Ovary (tissue), 7 donors: ENCODE measurements at regions not wholly inside any gene's neighbourhood (a gene's known extent, or its start where the extent isn't known, plus 50 kb on each side); places are given as distances from the start of the nearest gene placed in this dataset.

Experiments used
- DNase-seq, 5 donors: peaks; one replicate each; pipeline ENCODE4 v3.0.0-alpha.2; 2019 to 2020
- H3K27ac ChIP-seq, 2 donors: fragments of 200-600 bp; one replicate each; pipeline versions ENCODE4 v1.5.1 to v1.8.0; 2019 to 2022
- H3K27me3 ChIP-seq: fragments of 200-600 bp; one replicate; pipeline ENCODE4 v1.8.0; 2022
- H3K36me3 ChIP-seq: fragments of 200-600 bp; sonication (generic); one replicate; pipeline ENCODE4 v1.5.1; 2019
- H3K4me1 ChIP-seq: one replicate; pipeline ENCODE4 v1.8.1; 2013; ENCODE audit warnings: mild to moderate bottlenecking, moderate library complexity; ENCODE audit not compliant: insufficient read depth
- H3K4me3 ChIP-seq: fragments of 200-600 bp; sonication (generic); one replicate; pipeline ENCODE4 v1.5.1; 2017
- H3K9me3 ChIP-seq, 2 donors: fragments of 200-600 bp in 1 of 2; sonication (generic) in 1 of 2; one replicate each; pipeline versions ENCODE4 v1.5.1 to v1.8.1; 2013 to 2019; ENCODE audit warnings: mild to moderate bottlenecking in 1 of 2, moderate library complexity in 1 of 2
- EP300 ChIP-seq: sonication (generic); formaldehyde crosslinking; IDR thresholded peaks from one replicate; pipeline ENCODE4 v1.6.1; 2017; ENCODE audit warnings: antibody characterized with exemption
- POLR2A ChIP-seq: fragments of 450-650 bp; IDR thresholded peaks from one replicate; pipeline ENCODE4 v1.6.1; 2017; ENCODE audit warnings: antibody characterized with exemption, mild to moderate bottlenecking, moderate library complexity
- WGBS, 3 donors: extraction: QIAGEN DNeasy Blood & Tissue Kit in 1 of 3; methylation state at CpG; one replicate each; pipeline versions ENCODE4 v1.1.5 to v1.1.7; 2013 to 2017; 5-methylcytosine and 5-hydroxymethylcytosine counted together
- intact Hi-C, 4 donors: fragments of 100-400 bp; cut with DNase I; formaldehyde crosslinking; loops; one replicate each; pipeline versions ENCODE4 v1.11.0 to v1.15.1; 2022 to 2023
- TF ChIP-seq, protein P1 (sequence below), 3 donors: fragments of 450-650 bp in 2 of 3; fragments of 200-600 bp in 1 of 3; IDR thresholded peaks; one replicate each; pipeline versions ENCODE4 v1.5.1 to v1.8.0; 2016 to 2022; ENCODE audit warnings: antibody characterized with exemption in 3 of 3, mild to moderate bottlenecking in 1 of 3
- donor health status: DM: no; HTN: no; CAD: no; lungs with moderate emphysema.
- donor health status: DM: no; HTN: no; CAD: no.
- donor health status: Bipolar disorder and iron deficiency.
- donor health status: DM: no; HTN: no; CAD: no.
- donor health status: DM: yes; HTN: yes; CAD: no.

DNA sequence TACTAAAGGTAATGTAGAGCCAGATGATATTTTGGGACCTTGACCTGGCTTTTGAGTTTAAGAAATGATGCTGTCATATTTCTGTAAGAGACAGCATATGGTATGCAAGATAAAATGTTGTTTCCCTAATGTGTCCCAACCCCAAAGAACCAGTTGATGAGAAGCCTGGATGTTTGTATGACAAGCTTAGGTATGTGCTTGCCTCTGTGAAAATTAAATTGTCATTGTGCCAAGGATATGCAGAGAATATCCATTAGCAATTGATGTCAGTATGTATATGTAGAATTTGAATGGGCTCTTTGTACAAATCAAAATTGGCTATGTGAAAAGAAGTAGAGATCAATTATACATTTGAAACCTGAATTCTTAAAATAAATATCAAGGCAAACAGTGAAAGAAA, 650.8 kb upstream of the EYS start:
- DNase-seq, result no peak
- no peaks in the 10 kb centered on the region for H3K9me3 ChIP-seq
- no peaks in the 10 kb centered on the region for H3K4me1 ChIP-seq
- TF ChIP-seq POLR2A (no peak), EP300 (no peak)
- TF ChIP-seq, protein P1, sequence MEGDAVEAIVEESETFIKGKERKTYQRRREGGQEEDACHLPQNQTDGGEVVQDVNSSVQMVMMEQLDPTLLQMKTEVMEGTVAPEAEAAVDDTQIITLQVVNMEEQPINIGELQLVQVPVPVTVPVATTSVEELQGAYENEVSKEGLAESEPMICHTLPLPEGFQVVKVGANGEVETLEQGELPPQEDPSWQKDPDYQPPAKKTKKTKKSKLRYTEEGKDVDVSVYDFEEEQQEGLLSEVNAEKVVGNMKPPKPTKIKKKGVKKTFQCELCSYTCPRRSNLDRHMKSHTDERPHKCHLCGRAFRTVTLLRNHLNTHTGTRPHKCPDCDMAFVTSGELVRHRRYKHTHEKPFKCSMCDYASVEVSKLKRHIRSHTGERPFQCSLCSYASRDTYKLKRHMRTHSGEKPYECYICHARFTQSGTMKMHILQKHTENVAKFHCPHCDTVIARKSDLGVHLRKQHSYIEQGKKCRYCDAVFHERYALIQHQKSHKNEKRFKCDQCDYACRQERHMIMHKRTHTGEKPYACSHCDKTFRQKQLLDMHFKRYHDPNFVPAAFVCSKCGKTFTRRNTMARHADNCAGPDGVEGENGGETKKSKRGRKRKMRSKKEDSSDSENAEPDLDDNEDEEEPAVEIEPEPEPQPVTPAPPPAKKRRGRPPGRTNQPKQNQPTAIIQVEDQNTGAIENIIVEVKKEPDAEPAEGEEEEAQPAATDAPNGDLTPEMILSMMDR (IDR thresholded peaks at IDR 0.05), result no peak
- H3K27me3 ChIP-seq, result no peaks in the 10 kb centered on the region
- H3K4me3 ChIP-seq, result no peak overlapping the region
- H3K27ac ChIP-seq, result no peak overlapping the region
- H3K36me3 ChIP-seq, result no peaks in the 10 kb centered on the region
- intact Hi-C loops, result no loop called here

DNA sequence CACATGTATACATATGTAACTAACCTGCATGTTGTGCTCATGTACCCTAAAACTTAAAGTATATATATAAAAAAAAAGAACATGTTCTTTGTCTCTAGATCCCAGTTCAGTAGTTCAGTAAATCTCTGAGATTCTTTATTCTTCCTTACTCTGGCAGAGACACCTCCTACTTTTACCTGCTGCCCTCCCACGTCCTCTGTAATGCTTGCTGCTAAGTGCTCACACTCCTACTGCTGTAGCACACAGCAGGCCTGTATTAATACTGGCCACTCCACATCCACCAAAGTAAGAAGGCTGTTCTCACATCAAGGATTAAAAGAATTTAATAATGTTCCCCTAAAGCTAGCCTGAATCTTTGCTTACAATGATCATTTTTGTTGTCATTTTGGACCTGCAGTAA, 648.4 kb upstream of the EYS start:
- DNase-seq, result no peak
- WGBS, 3 donors, result 73 to 80% (median 74%) methylated on average over 1 of the region's 1 CpG
- no peak overlapping the region for H3K4me3 ChIP-seq

DNA sequence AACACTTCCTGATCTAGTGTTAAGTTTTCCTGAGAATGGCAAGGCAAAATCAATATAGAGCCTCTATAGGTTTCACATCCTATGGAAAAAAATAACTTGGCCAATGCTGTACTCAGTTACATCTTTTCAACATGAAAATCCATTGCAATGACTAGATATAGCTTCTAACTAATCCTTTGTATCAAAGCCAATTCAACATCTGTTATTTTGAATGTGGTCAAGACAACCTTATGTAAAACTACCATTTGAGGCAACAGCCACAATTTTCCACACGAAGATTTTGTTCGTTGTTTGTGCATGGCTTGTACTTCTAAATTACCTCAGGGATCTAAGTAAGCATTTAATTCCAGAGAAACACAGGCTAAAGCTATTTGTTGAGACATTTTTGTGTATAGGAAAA, 637.8 kb upstream of the EYS start:
- no peak overlapping the region for H3K27ac ChIP-seq
- 2 to 23% (median 5%) methylated on average over 2 of the region's 2 CpGs for WGBS, 3 donors
- no peak for DNase-seq
- no peaks in the 10 kb centered on the region for H3K9me3 ChIP-seq
- no peak for TF ChIP-seq POLR2A
- no peak for TF ChIP-seq EP300
- TF ChIP-seq, protein P1 (IDR thresholded peaks at IDR 0.05), result no peak
- H3K36me3 ChIP-seq, result no peaks in the 10 kb centered on the region
- H3K4me1 ChIP-seq, result no peaks in the 10 kb centered on the region
- H3K27me3 ChIP-seq, result no peaks in the 10 kb centered on the region
- H3K4me3 ChIP-seq, result no peak overlapping the region
- intact Hi-C loops, result no loop called here

More for the DNA sequence above, 648.4 kb upstream of the EYS start:
- Histone ChIP-seq H3K27ac (no peak overlapping the region), H3K4me1 (no peaks in the 10 kb centered on the region), H3K27me3 (no peaks in the 10 kb centered on the region), H3K36me3 (no peaks in the 10 kb centered on the region), H3K9me3 (no peaks in the 10 kb centered on the region)
- intact Hi-C loops, result no loop called here
- TF ChIP-seq POLR2A (no peak), EP300 (no peak)
- TF ChIP-seq, protein P1 (IDR thresholded peaks at IDR 0.05), result no peak

DNA sequence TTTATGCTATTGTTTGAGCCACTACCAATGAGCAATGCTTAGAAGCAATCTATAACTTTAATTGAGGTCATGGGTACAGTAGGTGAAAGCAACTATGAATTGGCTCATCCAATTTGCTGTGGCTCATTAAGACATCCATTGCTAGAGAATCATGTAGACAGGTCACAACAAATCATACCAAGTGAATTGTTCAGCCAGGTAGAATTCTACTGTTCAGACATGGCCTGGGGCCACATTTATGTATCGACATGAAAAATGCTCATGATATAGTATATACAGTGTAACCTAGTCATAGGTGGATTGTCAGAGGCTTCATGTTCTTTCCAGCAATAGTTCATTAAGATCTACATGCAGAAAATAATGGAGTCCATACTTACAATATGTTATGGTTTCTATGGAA, 633.7 kb upstream of the EYS start:
- no peak for DNase-seq
- TF ChIP-seq EP300 (no peak), POLR2A (no peak)
- TF ChIP-seq, protein P1 (IDR thresholded peaks at IDR 0.05), result no peak
- no peaks in the 10 kb centered on the region for H3K27me3 ChIP-seq
- H3K27ac ChIP-seq, result no peak overlapping the region
- intact Hi-C loops, result no loop called here
- no peaks in the 10 kb centered on the region for H3K4me1 ChIP-seq
- no peak overlapping the region for H3K4me3 ChIP-seq
- no peaks in the 10 kb centered on the region for H3K36me3 ChIP-seq
- 83 to 95% (median 91%) methylated on average over 1 of the region's 1 CpG for WGBS, 3 donors
- H3K9me3 ChIP-seq, result no peaks in the 10 kb centered on the region

DNA sequence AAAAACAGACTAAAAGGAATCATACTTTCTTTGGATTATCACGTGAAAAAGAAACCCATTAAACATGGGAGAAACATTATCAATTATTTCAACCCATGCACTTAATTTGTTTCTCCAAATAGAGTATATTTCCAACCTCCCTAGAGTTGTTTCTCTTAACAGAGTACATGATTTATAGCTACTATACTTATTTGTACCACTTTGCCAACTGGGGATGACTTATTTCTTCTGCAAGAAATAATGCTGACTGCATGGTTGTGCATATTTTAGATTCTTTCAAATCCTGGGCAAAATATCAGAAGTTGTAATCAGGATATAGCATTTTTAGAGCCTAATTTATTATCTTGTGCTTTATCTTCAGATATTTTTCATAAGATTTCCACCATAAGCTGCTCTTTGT, 629.1 kb upstream of the EYS start:
- 27 to 48% (median 44%) methylated on average over 1 of the region's 1 CpG for WGBS, 3 donors
- no peak overlapping the region for H3K4me3 ChIP-seq

More for the DNA sequence above, 629.1 kb upstream of the EYS start:
- H3K36me3 ChIP-seq, result no peaks in the 10 kb centered on the region
- no peaks in the 10 kb centered on the region for H3K9me3 ChIP-seq
- intact Hi-C loops, result no loop called here
- DNase-seq, result no peak
- no peaks in the 10 kb centered on the region for H3K27me3 ChIP-seq
- no peak overlapping the region for H3K27ac ChIP-seq
- no peak for TF ChIP-seq POLR2A
- TF ChIP-seq, protein P1 (IDR thresholded peaks at IDR 0.05), result no peak
- TF ChIP-seq EP300, result no peak
- no peaks in the 10 kb centered on the region for H3K4me1 ChIP-seq
